ENCODE measurements at regions not wholly inside any gene's neighbourhood (a gene's known extent, or its start where the extent isn't known, plus 50 kb on each side); places are given as distances from the start of the nearest gene placed in this dataset.

DNA sequence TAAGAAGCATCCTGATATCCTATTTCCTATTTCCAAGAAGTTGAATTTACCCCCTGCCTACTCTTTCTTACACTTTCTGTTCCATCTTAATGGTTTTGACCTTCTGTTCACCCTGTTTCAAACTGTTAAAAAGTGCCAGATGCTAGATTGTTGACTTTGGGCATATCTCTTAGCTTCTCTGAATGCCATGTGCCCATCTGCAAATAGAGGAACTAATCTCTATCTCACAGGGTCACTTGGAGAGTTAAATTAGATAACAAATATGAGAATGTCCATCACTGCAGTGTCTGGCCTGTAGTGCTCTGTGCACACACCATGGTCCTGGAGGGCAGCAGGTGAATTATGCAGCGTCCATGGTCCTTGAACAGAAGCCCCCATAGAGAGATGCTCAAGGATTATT, 83.8 kb downstream of the LRATD1 start:
- CTCF ChIA-PET = interaction anchor here (1.5 to 4.8 kb wide), 2 partner anchors 82 to 444 kb away, joined by 3 to 15 read pairs; no protein-coding TSS in a partner anchor
- TF ChIP-seq EP300 (IDR thresholded peaks at IDR 0.05; ENCODE audit: borderline replicate concordance in 1 of 2, low read depth in 1 of 2, low read length in 1 of 2) (peak in 1 of 2 experiments; percentile 61; a peak in 1 of 4 replicates), SMC3 (IDR thresholded peaks at IDR 0.05; ENCODE audit: low read depth, low read length) (no peak), GATA2 (CRISPR knock-in tag; IDR thresholded peaks at IDR 0.05) (peak; percentile 88), SIN3A (IDR thresholded peaks at IDR 0.05; ENCODE audit: borderline replicate concordance, low read depth, low read length) (no peak), FOXJ3 (CRISPR knock-in tag; IDR thresholded peaks at IDR 0.05) (peak; percentile 58; the same call in 1 of the 2 replicates), YY1 (IDR thresholded peaks at IDR 0.05; ENCODE audit: low read depth) (no peak), RCOR1 (IDR thresholded peaks at IDR 0.05; ENCODE audit: low read length) (peak; percentile 75), NFIC (IDR thresholded peaks at IDR 0.05; ENCODE audit: borderline replicate concordance) (no peak), TEAD4 (IDR thresholded peaks at IDR 0.05; ENCODE audit: borderline replicate concordance, insufficient read depth) (no peak)
- TF ChIP-seq, protein P1, sequence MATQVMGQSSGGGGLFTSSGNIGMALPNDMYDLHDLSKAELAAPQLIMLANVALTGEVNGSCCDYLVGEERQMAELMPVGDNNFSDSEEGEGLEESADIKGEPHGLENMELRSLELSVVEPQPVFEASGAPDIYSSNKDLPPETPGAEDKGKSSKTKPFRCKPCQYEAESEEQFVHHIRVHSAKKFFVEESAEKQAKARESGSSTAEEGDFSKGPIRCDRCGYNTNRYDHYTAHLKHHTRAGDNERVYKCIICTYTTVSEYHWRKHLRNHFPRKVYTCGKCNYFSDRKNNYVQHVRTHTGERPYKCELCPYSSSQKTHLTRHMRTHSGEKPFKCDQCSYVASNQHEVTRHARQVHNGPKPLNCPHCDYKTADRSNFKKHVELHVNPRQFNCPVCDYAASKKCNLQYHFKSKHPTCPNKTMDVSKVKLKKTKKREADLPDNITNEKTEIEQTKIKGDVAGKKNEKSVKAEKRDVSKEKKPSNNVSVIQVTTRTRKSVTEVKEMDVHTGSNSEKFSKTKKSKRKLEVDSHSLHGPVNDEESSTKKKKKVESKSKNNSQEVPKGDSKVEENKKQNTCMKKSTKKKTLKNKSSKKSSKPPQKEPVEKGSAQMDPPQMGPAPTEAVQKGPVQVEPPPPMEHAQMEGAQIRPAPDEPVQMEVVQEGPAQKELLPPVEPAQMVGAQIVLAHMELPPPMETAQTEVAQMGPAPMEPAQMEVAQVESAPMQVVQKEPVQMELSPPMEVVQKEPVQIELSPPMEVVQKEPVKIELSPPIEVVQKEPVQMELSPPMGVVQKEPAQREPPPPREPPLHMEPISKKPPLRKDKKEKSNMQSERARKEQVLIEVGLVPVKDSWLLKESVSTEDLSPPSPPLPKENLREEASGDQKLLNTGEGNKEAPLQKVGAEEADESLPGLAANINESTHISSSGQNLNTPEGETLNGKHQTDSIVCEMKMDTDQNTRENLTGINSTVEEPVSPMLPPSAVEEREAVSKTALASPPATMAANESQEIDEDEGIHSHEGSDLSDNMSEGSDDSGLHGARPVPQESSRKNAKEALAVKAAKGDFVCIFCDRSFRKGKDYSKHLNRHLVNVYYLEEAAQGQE (IDR thresholded peaks at IDR 0.05; ENCODE audit: low read depth, low read length) = no peak

DNA sequence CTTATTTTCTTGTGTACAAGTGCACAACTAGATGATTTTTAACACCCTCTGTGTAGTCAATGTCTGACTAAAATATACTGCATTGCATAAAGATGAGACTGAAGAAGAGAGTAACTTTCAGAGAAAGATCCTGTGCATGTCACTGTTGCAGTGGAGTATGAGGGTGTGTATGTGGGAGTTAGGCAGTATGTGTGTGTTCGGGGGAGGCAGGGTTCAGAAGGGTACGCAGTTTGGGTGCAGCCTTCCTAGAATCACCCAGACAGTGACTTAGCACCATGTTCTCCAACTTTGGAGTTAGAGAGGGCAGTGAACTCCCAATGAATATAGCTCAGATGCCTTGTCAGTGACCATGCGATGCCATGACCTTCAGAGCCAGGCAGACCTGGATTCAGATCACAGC, 84.6 kb downstream of the LRATD1 start:
- H3F3A ChIP-seq (replicated peaks; ENCODE audit: insufficient read depth) = no peaks in the 10 kb centered on the region
- WGBS (ENCODE audit: low lambda C conversion rate) = 41% methylated on average over 3 of the region's 3 CpGs
- no peak for DNase-seq

More for the DNA sequence above, 83.8 kb downstream of the LRATD1 start:
- H3K9ac ChIP-seq = no peak overlapping the region
- WGBS (ENCODE audit: low lambda C conversion rate) = 0% methylated on average over 1 of the region's 1 CpG
- H2AFZ ChIP-seq (ENCODE audit: low read depth) = no peak overlapping the region
- no peak overlapping the region for H3K4me3 ChIP-seq (ENCODE audit: low read depth in 2 of 2, low read length in 1 of 2)
- POLR2A ChIA-PET = no interaction called here
- H3K27ac ChIP-seq (ENCODE audit: low read depth in 2 of 2, low read length in 1 of 2) = no peak overlapping the region
- no peak overlapping the region for H3K4me2 ChIP-seq
- H3K9me2 ChIP-seq = no peaks in the 10 kb centered on the region
- H3F3A ChIP-seq (replicated peaks; ENCODE audit: insufficient read depth) = no peaks in the 10 kb centered on the region
- no peaks in the 10 kb centered on the region for H4K20me1 ChIP-seq (ENCODE audit: insufficient read depth)
- H3K9me3 ChIP-seq = no peaks in the 10 kb centered on the region
- no peaks in the 10 kb centered on the region for H3K79me2 ChIP-seq (ENCODE audit: insufficient read depth)
- peak; percentile 29 for DNase-seq
- H3K36me3 ChIP-seq (replicated peaks in 1 of 2; ENCODE audit: control insufficient read depth in 1 of 2, insufficient read depth in 2 of 2, low read length in 1 of 2) = no peaks in the 10 kb centered on the region
- no peaks in the 10 kb centered on the region for H3K27me3 ChIP-seq (ENCODE audit: insufficient read depth)
- H3K4me1 ChIP-seq (ENCODE audit: control insufficient read depth in 1 of 2, insufficient read depth in 2 of 2, low read depth in 1 of 2, low read length in 1 of 2) = peaks cover 0 to 20% of the 10 kb centered on the region in 2 experiments; a peak in 2 of 4 replicates

More for the DNA sequence above, 84.6 kb downstream of the LRATD1 start:
- Histone ChIP-seq H3K4me1 (ENCODE audit: control insufficient read depth in 1 of 2, insufficient read depth in 2 of 2, low read depth in 1 of 2, low read length in 1 of 2) (peaks cover 0 to 20% of the 10 kb centered on the region in 2 experiments; a peak in 2 of 4 replicates), H3K36me3 (replicated peaks in 1 of 2; ENCODE audit: control insufficient read depth in 1 of 2, insufficient read depth in 2 of 2, low read length in 1 of 2) (no peaks in the 10 kb centered on the region), H2AFZ (ENCODE audit: low read depth) (no peak overlapping the region), H3K4me3 (ENCODE audit: low read depth in 2 of 2, low read length in 1 of 2) (no peak overlapping the region), H3K9ac (no peak overlapping the region), H3K9me3 (no peaks in the 10 kb centered on the region), H4K20me1 (ENCODE audit: insufficient read depth) (no peaks in the 10 kb centered on the region), H3K9me2 (no peaks in the 10 kb centered on the region), H3K27me3 (ENCODE audit: insufficient read depth) (no peaks in the 10 kb centered on the region), H3K79me2 (ENCODE audit: insufficient read depth) (no peaks in the 10 kb centered on the region), H3K27ac (ENCODE audit: low read depth in 2 of 2, low read length in 1 of 2) (no peak overlapping the region), H3K4me2 (no peak overlapping the region)
- POLR2A ChIA-PET = interaction anchor here (0.8 kb wide), 1 partner anchor 16 kb away, joined by 3 read pairs; no protein-coding TSS in a partner anchor
- TF ChIP-seq SIN3A (IDR thresholded peaks at IDR 0.05; ENCODE audit: borderline replicate concordance, low read depth, low read length) (no peak), CHD2 (IDR thresholded peaks at IDR 0.05; ENCODE audit: low read length, partially characterized antibody) (no peak), MXI1 (IDR thresholded peaks at IDR 0.05; ENCODE audit: low read depth, low read length) (no peak), YY1 (IDR thresholded peaks at IDR 0.05; ENCODE audit: low read depth) (no peak), MEF2A (IDR thresholded peaks at IDR 0.05; ENCODE audit: borderline replicate concordance, low read depth) (no peak), FOXM1 (IDR thresholded peaks at IDR 0.05; ENCODE audit: low read depth) (no peak), FOSL2 (IDR thresholded peaks at IDR 0.05; ENCODE audit: borderline replicate concordance, low read depth) (no peak), RAD21 (IDR thresholded peaks at IDR 0.05; ENCODE audit: low read length) (no peak), TEAD4 (IDR thresholded peaks at IDR 0.05; ENCODE audit: borderline replicate concordance, insufficient read depth) (no peak), FOXJ3 (CRISPR knock-in tag; IDR thresholded peaks at IDR 0.05) (no peak), GATA2 (CRISPR knock-in tag; IDR thresholded peaks at IDR 0.05) (no peak), TCF12 (IDR thresholded peaks at IDR 0.05) (no peak)
- TF ChIP-seq, protein P2, sequence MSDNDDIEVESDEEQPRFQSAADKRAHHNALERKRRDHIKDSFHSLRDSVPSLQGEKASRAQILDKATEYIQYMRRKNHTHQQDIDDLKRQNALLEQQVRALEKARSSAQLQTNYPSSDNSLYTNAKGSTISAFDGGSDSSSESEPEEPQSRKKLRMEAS (IDR thresholded peaks at IDR 0.05; ENCODE audit: low read depth) = no peak
- CTCF ChIA-PET = interaction anchor here (1.3 to 4.8 kb wide), 2 partner anchors 12 to 83 kb away, joined by 3 to 15 read pairs; no protein-coding TSS in a partner anchor

Measured in SK-N-SH (cell line).